Activated CD4-positive, CD25-positive, alpha-beta regulatory T cell (primary cell): ENCODE measurements at regions not wholly inside any gene's neighbourhood (a gene's known extent, or its start where the extent isn't known, plus 50 kb on each side); places are given as distances from the start of the nearest gene placed in this dataset.
"Not testable (repeated sequence)": the region's sequence is repeated elsewhere in the genome, so short reads cannot be mapped to it uniquely, and the experiment has no call there.

Source experiments
- DNase-seq, 4 experiments: peaks; one replicate each; lab custom pipeline; 2025; lab: John Stamatoyannopoulos, UW

DNA sequence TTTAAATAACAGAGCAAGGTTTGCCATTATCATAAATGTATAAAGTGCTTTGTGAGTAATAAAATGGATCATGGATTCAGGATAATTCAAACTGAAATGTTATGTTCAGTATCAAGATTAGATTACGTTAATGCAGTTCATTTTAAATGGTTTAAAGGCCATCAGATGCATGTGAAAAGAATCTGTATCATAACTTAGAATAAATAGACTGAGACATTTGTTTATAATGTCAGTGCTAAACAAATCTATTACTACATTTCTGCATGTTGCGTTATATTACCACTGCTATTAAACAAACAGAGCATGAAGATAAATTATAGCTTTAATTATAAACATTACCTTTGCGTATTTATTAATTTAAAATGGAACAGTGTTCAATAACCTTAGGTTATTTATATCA lies 160.2 kb downstream of the TOX3 start:
- no peak for DNase-seq

DNA sequence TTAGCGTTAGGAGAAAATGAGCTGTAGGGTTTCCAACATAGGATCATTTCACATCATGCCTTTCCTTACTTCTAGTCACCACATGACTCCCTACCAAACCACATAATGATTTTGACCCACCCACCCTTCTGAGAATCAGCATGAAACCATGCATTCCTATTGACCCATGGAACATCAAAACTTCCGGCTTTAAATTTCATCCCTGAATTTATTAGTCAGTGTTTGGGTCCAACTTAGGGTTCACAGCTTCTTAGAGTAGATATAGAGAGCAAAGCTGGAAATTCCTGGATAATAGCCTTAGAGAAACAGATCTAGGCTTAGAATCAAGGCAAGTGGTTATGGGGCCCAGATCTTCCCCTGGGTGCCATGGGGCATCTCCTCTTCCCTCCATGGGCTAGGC lies 162.6 kb downstream of the TOX3 start:
- no peak for DNase-seq

DNA sequence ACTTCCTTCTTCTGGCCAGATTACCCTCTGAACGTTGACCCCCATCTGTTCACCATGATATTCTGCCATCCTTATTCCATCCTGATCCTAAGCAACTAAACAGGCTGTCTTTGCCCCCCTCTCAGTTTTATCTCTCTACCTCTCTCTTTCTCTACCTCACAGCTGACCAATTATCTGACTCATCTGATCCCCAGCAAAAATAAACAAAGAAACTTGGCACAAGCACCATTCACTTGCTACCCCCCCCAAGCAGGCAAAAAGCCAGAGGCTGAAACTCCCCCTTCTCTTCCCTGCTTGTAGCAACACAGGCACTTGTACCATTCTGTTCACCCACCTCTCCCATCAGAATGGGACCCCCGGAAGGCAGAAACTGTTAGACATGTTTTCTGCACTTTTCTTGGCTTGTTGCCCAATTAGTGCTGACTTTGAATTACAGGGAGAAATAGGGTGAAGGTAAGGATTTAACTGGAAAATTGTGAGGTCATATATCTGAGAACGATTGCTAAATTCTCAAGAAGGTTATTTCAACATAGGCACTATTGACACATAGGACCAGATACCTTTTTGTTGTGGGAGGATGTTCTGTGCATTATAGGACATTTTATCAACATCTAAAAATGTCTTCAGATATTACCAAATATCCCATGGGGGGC lies 163.2 kb downstream of the TOX3 start:
- DNase-seq: no peak

DNA sequence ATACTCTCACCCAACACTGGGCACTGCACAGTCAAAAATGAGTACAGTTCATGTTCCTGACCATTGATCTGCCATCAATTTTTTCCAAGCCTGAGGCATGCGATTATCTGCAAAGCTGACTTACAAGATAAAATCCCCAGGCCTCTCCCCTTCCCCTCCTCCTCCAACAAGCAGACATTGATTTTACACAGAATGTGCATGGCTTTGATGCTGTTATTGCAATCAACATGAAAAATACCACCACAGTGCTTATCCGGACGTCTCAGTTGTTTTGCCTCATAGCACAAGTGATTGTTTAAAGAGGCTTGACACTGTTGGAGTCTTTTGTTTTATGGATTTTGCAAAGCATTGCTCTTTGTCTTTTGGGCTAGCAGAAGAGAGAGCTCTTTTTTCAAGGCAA lies 163.8 kb downstream of the TOX3 start:
- no peak for DNase-seq

DNA sequence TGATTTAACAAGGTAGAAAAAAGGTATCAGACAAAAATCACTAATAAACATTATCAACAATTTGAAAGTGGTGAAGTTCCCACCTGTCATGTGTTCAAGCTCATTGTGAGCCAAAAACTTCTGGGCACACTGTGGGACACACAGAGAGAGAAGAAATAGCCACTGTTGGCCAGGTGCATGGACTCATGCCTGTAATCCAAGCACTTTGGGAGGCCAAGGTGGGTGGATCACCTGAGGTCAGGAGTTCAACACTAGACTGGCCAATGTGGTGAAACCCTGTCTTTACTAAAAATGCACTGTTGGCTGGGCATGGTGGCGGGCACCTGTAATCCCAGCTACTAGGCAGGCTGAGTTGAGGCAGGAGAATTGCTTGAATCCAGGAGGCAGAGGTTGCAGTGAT lies 167.4 kb downstream of the TOX3 start:
- DNase-seq: no peak

DNA sequence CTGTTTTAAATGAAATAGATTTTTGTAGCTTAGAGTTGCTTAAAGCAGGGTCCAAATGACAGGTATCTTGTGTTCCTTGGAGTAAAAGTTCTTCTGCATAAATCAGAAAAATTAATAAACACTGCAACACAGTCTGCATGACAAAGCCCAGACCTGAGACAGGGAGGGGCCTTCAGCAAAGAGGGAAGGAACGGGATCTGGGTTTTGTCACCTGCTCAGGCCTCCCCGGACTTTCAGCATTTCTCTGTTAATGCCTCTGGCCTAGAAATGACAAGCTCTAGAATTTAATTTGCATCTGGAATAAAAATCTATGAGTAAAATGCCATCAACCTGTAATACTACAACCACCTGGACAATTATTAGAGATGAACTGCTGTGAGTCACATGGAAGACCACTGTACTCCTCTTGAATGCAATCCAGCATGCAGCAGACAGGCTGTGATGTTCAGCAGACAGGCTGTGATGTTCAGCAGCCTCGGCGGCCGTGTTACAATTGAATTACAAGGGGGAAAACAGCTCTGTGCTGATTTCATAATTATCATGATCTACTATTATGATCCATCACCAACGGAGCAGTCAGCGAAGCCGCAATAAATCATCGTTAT lies 170.2 kb downstream of the TOX3 start:
- DNase-seq: no peak

DNA sequence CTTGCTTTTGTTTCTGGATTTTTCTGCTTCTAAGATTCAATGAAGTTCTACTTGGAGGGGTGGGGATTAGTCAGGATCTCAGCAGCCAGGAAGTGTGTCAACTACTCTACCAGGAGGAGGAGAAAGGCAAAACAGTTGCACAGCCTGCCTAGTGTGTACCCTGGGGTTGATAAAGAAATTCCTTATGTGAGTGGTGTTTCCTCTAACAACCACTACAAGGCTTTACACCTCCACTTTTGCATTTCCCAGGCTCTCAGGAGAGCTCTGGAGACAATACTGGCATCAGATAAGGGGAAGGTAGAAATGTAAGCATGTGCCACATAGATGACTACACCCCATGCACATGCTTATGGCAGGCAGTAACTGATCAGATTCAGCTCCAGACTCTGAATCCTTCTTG lies 174.6 kb downstream of the TOX3 start:
- DNase-seq: no peak

DNA sequence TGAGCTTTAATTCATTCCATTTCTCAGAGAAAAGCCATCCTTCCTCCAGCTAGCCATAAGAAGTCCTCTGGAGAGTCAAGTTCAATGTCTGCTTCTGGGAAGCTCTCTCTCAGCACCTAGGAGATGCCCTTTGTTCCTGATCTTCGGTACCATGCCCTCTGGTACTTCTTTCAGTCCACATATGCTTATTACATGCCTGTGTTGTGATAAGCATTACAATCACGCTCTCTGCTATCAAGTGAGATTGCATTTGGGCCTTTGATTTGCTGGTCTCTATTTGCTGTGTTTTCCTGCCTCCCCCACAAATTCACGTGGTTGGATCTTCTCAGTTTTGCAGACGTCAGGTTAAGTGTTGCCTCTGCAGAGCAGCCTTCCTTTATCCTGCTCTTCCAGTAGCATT lies 178.1 kb downstream of the TOX3 start:
- DNase-seq: no peak

DNA sequence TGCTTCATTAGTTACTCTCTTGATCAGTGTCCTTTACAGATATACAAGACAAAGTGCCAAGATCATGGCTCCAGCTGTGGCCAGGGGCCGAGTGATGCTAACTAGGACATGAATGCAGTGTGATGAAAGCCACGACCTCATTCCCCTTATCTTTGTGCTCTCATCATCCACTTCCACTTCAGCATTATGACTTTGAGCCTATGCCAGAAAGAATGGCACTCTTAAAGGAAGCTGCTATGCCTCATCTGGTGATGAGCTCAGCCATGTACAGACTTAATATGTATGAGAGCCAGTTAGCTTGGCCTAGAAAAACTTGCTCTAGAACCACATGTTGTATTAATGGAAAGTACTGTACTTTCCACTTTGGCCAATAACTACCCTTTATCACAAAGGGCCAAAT lies 179.1 kb downstream of the TOX3 start:
- DNase-seq: no peak

DNA sequence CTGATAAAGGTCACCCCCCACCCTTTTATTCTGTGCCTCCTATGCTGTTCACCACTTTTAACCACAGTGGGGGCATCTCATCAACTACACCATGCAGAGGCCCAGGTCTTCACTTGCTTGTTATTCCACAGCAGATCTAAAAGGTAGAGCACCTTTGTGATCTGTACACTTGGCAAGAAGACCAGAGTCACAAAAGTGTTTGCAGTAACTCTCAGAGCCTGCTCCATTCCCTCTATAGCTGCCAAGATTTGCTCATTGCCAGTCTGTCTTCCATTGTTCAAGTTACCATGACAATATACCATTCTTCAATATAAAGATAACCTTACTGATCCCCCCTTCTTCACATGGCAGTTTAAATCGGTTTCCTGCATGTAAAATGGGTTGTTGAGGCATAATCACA lies 180.0 kb downstream of the TOX3 start:
- DNase-seq: no peak

DNA sequence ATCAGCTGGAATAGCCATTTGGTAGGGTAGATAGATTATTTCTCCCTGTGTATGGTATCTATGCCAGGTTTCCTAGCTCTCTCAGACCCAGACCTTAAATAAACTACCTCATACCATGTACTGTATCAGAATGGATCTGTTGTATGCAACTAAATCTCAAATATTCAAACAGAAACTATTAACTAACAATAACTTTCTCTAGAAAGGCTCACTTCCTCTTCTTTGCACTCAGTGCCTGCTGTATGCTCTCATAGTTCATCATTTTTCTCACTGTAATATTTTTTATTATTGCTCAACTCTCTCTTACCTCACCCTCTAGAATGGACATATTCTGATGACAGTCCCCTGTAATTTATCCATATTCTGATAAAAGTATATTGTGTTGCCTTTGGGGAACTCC lies 182.4 kb downstream of the TOX3 start:
- no peak for DNase-seq

DNA sequence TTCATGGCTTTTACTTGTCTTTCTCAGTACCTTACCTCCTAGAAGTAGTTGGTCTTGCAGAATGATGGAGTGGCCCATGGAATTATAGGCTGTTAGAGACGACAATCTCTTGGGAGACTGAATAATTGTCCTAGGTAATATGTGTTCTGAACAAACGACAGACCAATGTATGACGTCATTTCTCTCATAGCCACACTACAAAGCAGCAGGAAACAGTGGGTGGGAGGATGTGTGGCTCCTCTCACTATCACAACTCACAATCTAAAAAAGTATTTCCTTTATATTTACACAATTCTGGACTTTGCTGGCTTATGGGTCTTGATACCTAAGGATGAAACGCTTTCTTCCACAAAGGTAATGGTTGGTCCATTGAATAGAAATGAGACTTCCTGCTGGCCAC lies 183.9 kb downstream of the TOX3 start:
- DNase-seq: no peak

DNA sequence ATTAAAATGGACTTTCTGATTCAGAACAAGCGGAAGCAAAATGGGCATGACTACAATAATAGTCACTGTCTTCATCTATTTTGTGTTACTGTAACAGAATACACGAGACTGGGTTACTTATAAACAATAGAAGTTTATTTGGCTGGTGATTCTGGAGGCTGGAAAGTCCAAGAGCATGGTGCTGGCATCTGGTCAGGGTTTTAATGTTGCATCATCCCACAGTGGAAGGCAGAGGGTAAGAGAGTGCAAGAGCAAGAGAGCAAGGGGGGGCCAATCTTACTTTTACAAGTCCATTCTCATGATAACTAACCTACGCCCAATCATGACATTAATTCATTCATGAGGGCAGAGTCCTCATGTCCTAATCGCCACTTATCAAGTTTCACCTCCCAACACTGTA lies 189.2 kb downstream of the TOX3 start:
- no peak for DNase-seq

DNA sequence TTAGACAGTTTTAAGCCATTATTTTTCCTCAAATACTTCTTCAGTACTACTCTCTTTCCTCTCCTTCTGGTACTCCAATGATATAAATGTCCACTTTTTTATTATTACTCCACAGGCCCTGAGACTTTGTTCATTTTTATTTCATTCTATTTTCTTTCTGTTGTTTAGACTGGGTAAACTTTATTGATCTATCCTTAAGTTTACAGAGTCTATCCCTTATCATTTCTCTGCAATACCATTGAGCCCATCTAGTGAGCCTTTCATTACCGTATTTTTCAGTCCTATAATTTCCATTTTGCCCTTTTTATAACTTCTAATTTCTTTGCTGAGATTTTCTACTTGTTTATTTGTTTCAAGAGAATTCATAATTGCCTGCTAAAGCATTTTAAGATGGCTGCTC lies 193.7 kb downstream of the TOX3 start:
- DNase-seq: no peak

DNA sequence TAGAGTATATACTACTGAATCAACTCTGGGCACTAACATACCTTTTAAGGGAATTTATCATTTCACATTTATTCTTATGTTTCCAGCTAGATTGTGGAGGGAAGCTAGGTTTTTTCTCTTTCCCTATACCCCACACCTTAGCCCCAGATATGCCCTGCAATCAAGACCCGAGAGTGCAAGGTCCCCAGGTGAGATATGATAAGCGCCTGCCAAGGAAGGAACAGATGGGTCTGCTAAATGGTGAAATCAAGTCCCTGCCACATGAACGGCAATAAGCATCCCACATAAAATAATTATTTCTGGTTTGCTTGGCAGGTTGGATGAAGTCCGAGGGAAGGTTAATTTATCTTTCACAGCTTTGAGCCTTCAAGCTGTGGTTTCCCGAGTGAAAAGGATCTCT lies 195.5 kb downstream of the TOX3 start:
- DNase-seq: no peak

DNA sequence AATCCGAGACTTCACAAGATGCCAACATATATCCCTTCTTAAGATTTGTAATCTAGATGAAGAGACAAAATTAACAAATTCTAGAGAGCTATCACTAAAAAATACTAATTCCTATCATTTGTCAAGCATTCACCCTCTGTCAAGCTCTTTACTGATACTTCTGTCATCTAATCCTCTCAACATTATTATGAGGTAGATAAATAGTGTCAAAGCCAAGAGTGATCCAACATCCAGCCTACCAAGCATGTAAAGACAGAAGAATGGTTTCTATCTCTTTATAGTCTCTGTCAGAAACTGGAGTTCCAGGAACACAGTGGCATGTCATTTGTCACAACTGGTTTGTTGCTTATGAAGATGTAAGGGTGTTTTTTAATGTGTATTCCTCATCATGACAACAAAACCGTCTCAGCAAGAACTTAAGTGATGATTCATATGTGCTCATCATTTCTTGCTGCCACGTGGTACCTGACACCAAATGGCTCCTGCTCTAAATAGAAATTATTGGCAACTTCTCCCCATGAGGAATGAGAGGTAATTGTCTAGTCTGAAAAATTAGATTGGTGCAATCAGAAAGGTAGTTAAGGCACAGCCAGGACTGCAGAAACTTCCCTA lies 196.8 kb downstream of the TOX3 start:
- DNase-seq: no peak

DNA sequence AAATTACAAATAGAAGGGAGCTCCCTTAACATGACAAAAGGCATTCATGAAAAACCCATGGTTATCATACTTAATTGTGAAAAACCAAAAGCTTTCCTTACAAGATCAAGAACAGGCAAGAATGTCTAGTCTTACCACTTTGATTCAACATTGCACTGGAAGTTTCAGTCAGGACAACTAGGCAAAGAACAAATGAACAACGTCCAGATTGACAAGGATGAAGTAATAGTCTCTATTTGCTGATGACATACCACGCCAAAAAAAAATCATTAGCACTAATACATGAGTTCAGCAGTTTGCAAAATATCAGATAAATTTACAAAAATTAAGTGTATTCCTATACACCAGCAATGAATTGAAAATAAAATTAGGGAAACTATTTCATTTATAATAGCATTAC lies 200.2 kb downstream of the TOX3 start:
- no peak for DNase-seq

DNA sequence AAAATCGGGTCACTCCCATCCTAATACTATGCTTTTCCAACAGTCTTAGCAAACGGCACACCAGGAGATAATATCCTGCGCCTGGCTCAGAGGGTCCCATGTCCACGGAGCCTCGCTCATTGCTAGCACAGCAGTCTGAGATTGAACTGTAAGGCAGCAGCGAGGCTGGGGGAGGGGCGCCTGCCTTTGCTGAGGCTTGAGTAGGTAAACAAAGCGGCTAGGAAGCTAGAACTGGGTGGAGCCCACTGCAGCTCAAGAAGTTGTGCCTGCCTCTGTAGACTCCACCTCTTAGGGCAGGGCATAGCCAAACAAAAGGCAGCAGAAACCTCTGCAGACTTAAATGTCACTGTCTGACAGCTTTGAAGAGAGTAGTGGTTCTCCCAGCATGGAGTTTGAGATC lies 213.3 kb downstream of the TOX3 start:
- not testable (repeated sequence) for DNase-seq

DNA sequence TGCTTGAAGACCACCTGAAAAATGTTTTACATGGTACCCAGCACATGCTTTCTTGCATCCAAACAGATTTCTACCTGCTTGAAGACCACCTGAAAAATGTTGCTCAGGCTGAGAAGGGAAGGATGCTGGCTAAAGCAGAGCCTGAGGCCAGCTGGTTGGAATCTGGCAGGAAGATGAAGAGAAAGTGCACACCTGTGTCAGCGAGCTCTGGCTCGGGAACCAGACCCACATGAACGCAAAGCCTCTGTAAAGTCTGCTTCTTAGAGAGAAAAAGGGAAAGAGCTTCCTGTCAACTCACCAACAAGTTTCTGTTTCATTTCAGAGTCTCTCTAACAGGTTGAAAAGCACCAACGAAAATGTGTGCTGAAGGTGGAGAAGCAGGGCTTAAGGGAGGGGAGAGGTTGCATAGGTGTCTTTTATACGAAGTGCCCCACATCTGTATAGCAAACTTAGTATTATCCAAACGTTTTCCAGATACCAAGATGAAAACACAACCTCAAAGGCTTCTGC lies 226.0 kb downstream of the TOX3 start:
- no peak for DNase-seq

DNA sequence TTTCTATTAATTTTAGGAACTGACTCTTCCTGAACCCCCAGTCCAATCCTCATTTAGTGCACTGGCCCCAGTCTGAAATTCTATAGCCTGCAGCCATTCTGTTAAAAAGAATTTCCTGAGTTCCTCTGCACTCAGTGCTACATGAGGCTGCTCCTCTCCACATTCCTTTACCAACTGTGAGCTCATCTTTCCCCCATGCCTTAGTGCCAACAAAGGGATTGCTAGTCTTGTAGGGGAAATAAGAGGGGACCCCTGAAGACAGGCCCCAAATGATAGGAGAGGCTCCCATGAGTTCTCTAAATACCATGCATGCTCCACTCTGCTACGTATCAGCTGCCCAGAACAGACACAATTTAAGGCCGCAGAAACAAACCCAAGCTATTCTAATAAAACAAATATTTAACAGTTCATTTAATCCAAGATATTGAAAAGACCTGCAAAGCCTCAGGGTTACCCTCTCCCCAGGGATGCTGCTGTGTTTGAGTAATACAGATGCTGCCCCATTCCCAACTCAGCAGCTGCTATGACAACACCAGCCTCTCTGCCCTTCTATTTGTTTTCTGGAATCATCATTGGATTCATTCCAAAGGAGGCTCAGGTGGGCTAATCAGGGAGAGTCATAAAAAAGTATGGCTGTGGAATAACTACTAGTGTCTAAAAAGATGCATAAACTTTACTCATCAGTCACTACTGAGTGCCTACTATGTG lies 228.5 kb downstream of the TOX3 start:
- DNase-seq: no peak

DNA sequence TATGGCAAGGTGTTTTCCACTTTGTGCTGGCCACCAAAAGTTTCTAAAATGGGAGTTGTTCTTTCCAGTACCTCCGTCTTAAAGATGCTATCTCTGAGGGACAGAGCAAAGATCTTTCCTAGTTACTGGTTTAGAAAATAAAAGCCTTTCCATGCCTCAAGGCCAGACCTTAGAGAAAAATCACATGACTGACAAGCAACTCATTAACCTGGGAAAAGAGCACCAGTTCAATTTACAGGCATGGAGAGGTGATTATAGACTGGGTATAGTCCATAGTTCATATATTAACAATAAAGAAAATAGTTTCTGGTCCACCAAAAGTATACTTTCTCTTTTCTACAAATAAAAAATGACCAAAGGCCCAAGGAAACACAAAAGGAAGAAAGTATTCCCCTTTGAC lies 230.7 kb downstream of the TOX3 start:
- DNase-seq: no peak

DNA sequence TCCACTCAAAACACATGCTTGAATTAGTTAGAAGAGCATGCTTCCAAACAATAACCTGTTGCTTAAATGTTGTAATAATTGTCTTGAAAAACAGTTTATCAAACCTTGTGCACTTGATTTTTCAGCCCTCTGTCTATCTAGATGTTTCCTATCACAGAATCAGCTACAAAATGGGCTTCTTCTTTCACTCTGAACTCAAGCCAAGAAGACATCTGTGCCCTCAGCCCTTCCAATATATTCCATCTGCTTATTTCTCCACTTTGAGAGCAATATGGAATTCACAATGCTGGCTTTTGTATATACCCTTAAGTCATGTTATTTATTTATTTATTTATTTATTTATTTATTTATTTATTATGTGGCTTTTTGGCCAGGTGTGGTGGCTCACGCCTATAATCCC lies 234.2 kb downstream of the TOX3 start:
- DNase-seq: no peak
